Sigmoid colon (tissue), 6 donors: ENCODE measurements at regions not wholly inside any gene's neighbourhood (a gene's known extent, or its start where the extent isn't known, plus 50 kb on each side); places are given as distances from the start of the nearest gene placed in this dataset.

Experiments used
- DNase-seq: peaks from one replicate; pipeline ENCODE4 v3.0.0-alpha.2; 2019
- H3K27ac ChIP-seq, 4 donors: fragments of 200-600 bp; sonication (generic); one replicate each; pipeline ENCODE4 v1.5.1; 2016 to 2019; ENCODE audit warnings: mild to moderate bottlenecking in 1 of 4
- H3K27me3 ChIP-seq, 3 donors: fragments of 200-600 bp; sonication (generic); one replicate each; pipeline ENCODE4 v1.5.1; 2019; ENCODE audit warnings: mild to moderate bottlenecking in 1 of 3
- H3K36me3 ChIP-seq, 4 donors: fragments of 200-600 bp; sonication (generic); one replicate each; pipeline ENCODE4 v1.5.1; 2016 to 2019
- H3K4me1 ChIP-seq, 4 donors: fragments of 200-600 bp; sonication (generic); one replicate each; pipeline ENCODE4 v1.5.1; 2017 to 2019
- H3K4me3 ChIP-seq, 4 donors: fragments of 200-600 bp; sonication (generic); one replicate each; pipeline ENCODE4 v1.5.1; 2017 to 2019; ENCODE audit warnings: mild to moderate bottlenecking in 2 of 4, moderate library complexity in 1 of 4
- H3K9me3 ChIP-seq, 4 donors: fragments of 200-600 bp in 3 of 4; sonication (generic) in 3 of 4; one replicate each; pipeline versions ENCODE4 v1.5.1 to v1.6.1; 2013 to 2019
- EP300 ChIP-seq, 4 donors: sonication (generic); formaldehyde crosslinking; IDR thresholded peaks; one replicate each; pipeline ENCODE4 v1.6.1; 2017; ENCODE audit warnings: antibody characterized with exemption in 4 of 4
- POLR2A ChIP-seq, 2 donors: fragments of 450-650 bp; IDR thresholded peaks; one replicate each; pipeline ENCODE4 v1.6.1; 2016; ENCODE audit warnings: antibody characterized with exemption in 2 of 2, mild to moderate bottlenecking in 2 of 2, moderate library complexity in 2 of 2
- POLR2AphosphoS5 ChIP-seq, 4 donors: sonication (generic); formaldehyde crosslinking; IDR thresholded peaks; one replicate each; pipeline ENCODE4 v1.6.1; 2017; ENCODE audit warnings: antibody characterized with exemption in 4 of 4
- WGBS, 2 donors: extraction: QIAGEN DNeasy Blood & Tissue Kit; methylation state at CpG; one replicate each; pipeline ENCODE4 v1.1.7; 2013; 5-methylcytosine and 5-hydroxymethylcytosine counted together
- intact Hi-C: fragments of 100-400 bp; cut with DNase I; formaldehyde crosslinking; loops from one replicate; pipeline ENCODE4 v1.15.1; 2023
- TF ChIP-seq, protein P1 (sequence below), 4 experiments: fragments of 450-650 bp in 3 of 4; fragments of 200-600 bp in 1 of 4; IDR thresholded peaks; one replicate each; pipeline ENCODE4 v1.5.1; 2016 to 2019; ENCODE audit warnings: antibody characterized with exemption in 4 of 4, mild to moderate bottlenecking in 3 of 4, moderate library complexity in 2 of 4
- donor health status: healthy with polysubstance abuse.
- donor health status: healthy.

DNA sequence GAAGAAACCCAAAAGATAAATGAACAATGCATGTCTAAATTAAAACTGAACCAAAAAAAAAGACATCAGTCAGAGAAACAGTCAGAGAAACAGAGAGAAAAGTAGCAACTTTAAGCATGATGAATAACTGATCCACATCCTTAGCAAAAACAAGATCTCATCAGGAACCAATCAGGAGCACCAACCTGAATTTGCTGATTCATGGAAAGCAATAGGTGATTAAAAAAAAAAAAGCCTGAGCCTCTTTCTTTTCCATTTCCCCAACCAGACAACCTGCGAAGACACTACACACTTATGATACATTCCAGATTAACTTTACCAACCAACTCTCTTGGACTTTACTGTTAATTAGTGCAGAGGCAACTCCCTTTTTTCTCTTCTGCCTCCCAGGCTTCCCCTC is 112.7 kb upstream of the TAS2R1 start:
- Histone ChIP-seq H3K9me3 (peaks cover 0 to 2% (median 0%) of the 10 kb centered on the region in 4 donors), H3K4me1 (no peaks in the 10 kb centered on the region), H3K4me3 (no peak overlapping the region), H3K27me3 (no peaks in the 10 kb centered on the region), H3K27ac (no peak overlapping the region), H3K36me3 (no peaks in the 10 kb centered on the region)
- TF ChIP-seq, protein P1, sequence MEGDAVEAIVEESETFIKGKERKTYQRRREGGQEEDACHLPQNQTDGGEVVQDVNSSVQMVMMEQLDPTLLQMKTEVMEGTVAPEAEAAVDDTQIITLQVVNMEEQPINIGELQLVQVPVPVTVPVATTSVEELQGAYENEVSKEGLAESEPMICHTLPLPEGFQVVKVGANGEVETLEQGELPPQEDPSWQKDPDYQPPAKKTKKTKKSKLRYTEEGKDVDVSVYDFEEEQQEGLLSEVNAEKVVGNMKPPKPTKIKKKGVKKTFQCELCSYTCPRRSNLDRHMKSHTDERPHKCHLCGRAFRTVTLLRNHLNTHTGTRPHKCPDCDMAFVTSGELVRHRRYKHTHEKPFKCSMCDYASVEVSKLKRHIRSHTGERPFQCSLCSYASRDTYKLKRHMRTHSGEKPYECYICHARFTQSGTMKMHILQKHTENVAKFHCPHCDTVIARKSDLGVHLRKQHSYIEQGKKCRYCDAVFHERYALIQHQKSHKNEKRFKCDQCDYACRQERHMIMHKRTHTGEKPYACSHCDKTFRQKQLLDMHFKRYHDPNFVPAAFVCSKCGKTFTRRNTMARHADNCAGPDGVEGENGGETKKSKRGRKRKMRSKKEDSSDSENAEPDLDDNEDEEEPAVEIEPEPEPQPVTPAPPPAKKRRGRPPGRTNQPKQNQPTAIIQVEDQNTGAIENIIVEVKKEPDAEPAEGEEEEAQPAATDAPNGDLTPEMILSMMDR (IDR thresholded peaks at IDR 0.05) = no peak
- TF ChIP-seq POLR2AphosphoS5 (IDR thresholded peaks at IDR 0.05) (no peak), POLR2A (IDR thresholded peaks at IDR 0.05) (no peak), EP300 (IDR thresholded peaks at IDR 0.05) (no peak)
- no peak for DNase-seq
- intact Hi-C loops = no loop called here
- 75 to 91% methylated on average over 1 of the region's 1 CpG for WGBS, 2 donors

DNA sequence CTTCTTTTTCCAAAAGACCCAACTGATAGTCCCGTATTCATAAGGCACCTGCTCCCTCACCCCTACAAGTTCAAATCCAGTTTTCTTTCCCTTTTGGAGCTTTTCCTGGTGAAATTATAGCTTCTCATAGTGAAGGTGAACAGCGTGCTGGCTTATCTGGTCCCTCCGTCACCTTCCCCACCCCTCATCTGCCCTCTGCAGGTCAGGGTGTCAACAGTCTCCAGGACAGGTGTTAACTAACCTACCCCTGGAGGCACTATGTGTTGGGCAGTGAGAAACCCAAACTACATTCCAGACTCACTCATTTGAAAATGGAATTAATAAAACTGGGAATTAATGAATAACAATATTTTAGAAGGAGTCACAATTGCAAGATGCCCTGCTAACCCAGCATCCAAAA is 109.0 kb upstream of the TAS2R1 start:
- Histone ChIP-seq H3K27ac (no peak overlapping the region), H3K27me3 (no peaks in the 10 kb centered on the region), H3K36me3 (no peaks in the 10 kb centered on the region), H3K4me1 (no peaks in the 10 kb centered on the region), H3K9me3 (no peaks in the 10 kb centered on the region), H3K4me3 (no peak overlapping the region)
- intact Hi-C loops = no loop called here
- no peak for DNase-seq
- 68 to 70% methylated on average over 3 of the region's 3 CpGs for WGBS, 2 donors
- no peak for TF ChIP-seq EP300 (IDR thresholded peaks at IDR 0.05)

DNA sequence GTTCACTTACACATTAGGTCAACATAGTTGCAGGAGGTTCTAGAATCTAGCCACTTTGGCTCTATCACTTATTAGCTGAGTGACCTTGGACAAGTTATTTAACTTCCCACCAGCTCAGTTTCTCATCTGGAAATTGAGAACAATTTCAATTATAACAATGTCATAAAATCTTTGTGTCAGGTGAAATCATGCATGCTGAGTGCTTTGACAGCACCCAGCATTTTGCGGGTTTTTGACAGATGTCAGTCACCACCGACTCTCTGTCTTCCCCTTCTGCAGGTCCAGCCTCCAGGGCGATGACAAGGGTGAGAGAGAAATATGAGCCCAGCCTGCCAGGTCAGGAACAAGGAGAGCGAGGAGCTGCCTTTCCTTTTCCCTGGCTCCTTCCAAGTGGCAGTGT is 107.1 kb upstream of the TAS2R1 start:
- DNase-seq = no peak
- no peak overlapping the region for H3K4me3 ChIP-seq
- no peaks in the 10 kb centered on the region for H3K9me3 ChIP-seq
- no peak overlapping the region for H3K27ac ChIP-seq
- WGBS, 2 donors = 84% methylated on average over 4 of the region's 4 CpGs
- TF ChIP-seq POLR2AphosphoS5 (IDR thresholded peaks at IDR 0.05) (no peak), POLR2A (IDR thresholded peaks at IDR 0.05) (no peak), EP300 (IDR thresholded peaks at IDR 0.05) (no peak)
- TF ChIP-seq, protein P1 (IDR thresholded peaks at IDR 0.05) = no peak
- H3K27me3 ChIP-seq = no peaks in the 10 kb centered on the region
- intact Hi-C loops = no loop called here
- H3K4me1 ChIP-seq = no peaks in the 10 kb centered on the region
- no peaks in the 10 kb centered on the region for H3K36me3 ChIP-seq

DNA sequence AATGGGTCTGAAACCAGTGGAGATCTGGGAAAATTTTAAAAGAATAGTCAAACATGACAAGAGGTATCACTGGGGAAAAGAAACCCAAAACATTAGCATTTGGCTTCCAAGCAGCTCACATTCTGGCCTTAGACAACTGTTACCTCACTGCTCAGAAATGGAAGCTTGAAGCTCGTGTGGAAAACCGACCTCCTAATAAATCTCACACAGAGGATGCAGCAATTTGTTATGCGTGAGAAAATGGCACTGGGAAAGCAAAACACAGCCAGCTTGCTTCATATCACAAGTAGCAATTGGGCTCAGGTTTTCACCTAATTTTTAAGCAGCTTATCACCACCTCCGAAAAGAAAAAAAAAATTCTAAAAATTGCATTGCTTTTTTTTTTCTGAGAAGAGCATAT is 103.3 kb upstream of the TAS2R1 start:
- TF ChIP-seq POLR2AphosphoS5 (IDR thresholded peaks at IDR 0.05) (no peak), EP300 (IDR thresholded peaks at IDR 0.05) (no peak), POLR2A (IDR thresholded peaks at IDR 0.05) (no peak)
- TF ChIP-seq, protein P1 (IDR thresholded peaks at IDR 0.05) = no peak
- no peak overlapping the region for H3K27ac ChIP-seq
- no peaks in the 10 kb centered on the region for H3K4me1 ChIP-seq
- H3K36me3 ChIP-seq = no peaks in the 10 kb centered on the region
- no peaks in the 10 kb centered on the region for H3K9me3 ChIP-seq
- 81 to 88% methylated on average over 4 of the region's 4 CpGs for WGBS, 2 donors
- H3K27me3 ChIP-seq = no peaks in the 10 kb centered on the region
- no peak overlapping the region for H3K4me3 ChIP-seq
- DNase-seq = no peak
- intact Hi-C loops = no loop called here

DNA sequence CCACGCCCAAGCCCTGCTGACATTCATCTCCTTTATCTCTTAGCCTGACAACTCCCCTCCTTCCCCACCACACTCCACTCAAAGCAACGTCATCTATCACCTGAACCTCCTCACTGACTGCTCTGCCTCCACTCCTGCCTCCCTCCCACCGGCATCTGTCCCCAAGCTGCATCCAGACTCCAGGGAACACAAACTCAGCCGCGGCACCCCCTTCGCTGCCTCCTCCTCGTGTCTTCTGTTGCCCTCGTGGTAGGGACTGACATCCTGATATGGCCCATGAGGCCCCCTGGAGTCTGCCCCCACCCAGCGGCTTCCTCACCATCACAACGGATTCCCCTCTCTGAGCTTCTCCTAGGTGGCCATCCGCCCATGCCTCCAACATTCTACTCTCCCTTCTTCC is 101.0 kb upstream of the TAS2R1 start:
- WGBS, 2 donors = 85 to 92% methylated on average over 11 of the region's 11 CpGs
- intact Hi-C loops = no loop called here
- TF ChIP-seq POLR2A (IDR thresholded peaks at IDR 0.05) (no peak), POLR2AphosphoS5 (IDR thresholded peaks at IDR 0.05) (no peak), EP300 (IDR thresholded peaks at IDR 0.05) (no peak)
- TF ChIP-seq, protein P1 (IDR thresholded peaks at IDR 0.05) = no peak
- no peaks in the 10 kb centered on the region for H3K36me3 ChIP-seq
- no peaks in the 10 kb centered on the region for H3K27me3 ChIP-seq
- H3K4me1 ChIP-seq = no peaks in the 10 kb centered on the region
- no peaks in the 10 kb centered on the region for H3K9me3 ChIP-seq
- no peak for DNase-seq
- H3K4me3 ChIP-seq = no peak overlapping the region
- H3K27ac ChIP-seq = no peak overlapping the region
